Vagina (tissue), 2 donors: ENCODE measurements at regions not wholly inside any gene's neighbourhood (a gene's known extent, or its start where the extent isn't known, plus 50 kb on each side); places are given as distances from the start of the nearest gene placed in this dataset.

ENCODE experiments used
- DNase-seq, 2 donors: peaks; one replicate each; pipeline ENCODE4 v3.0.0-alpha.2; 2017; ENCODE audit errors: extremely low spot score in 2 of 2
- H3K27ac ChIP-seq: fragments of 200-600 bp; sonication (generic); one replicate; pipeline ENCODE4 v1.5.1; 2019
- H3K27me3 ChIP-seq: fragments of 200-600 bp; sonication (generic); one replicate; pipeline ENCODE4 v1.5.1; 2019
- H3K36me3 ChIP-seq, 2 donors: fragments of 200-600 bp; sonication (generic); one replicate each; pipeline ENCODE4 v1.5.1; 2017 to 2019
- H3K4me1 ChIP-seq: fragments of 200-600 bp; sonication (generic); one replicate; pipeline ENCODE4 v1.5.1; 2019
- H3K4me3 ChIP-seq, 2 donors: fragments of 200-600 bp; sonication (generic); 1 replicate in 1 of 2; 2 replicates in 1 of 2; pipeline ENCODE4 v1.5.1; 2016 to 2019
- H3K9me3 ChIP-seq: fragments of 200-600 bp; sonication (generic); one replicate; pipeline ENCODE4 v1.5.1; 2019
- CTCF ChIP-seq, 3 experiments: fragments of 450-650 bp in 2 of 3; fragments of 200-600 bp in 1 of 3; sonication (generic) in 1 of 3; IDR thresholded peaks; one replicate each; pipeline ENCODE4 v1.5.1; 2017 to 2019; ENCODE audit warnings: antibody characterized with exemption in 3 of 3, mild to moderate bottlenecking in 2 of 3, moderate library complexity in 2 of 3
- POLR2A ChIP-seq, 2 donors: fragments of 450-650 bp; IDR thresholded peaks; one replicate each; pipeline ENCODE4 v1.6.1; 2017; ENCODE audit warnings: antibody characterized with exemption in 2 of 2, mild to moderate bottlenecking in 2 of 2, moderate library complexity in 2 of 2
- POLR2AphosphoS5 ChIP-seq, 2 donors: sonication (generic); formaldehyde crosslinking; IDR thresholded peaks; one replicate each; pipeline ENCODE4 v1.9.0; 2017; ENCODE audit warnings: antibody characterized with exemption in 2 of 2, mild to moderate bottlenecking in 2 of 2, low read depth in 1 of 2; ENCODE audit not compliant: insufficient read depth in 1 of 2
- intact Hi-C: fragments of 100-400 bp; cut with DNase I; formaldehyde crosslinking; loops from one replicate; pipeline ENCODE4 v1.15.1; 2023

GRCh38 chr12:45629292-45629691, 100.2 kb upstream of the ARID2 start:
- no peak for TF ChIP-seq POLR2A (IDR thresholded peaks at IDR 0.05)
- no peak for TF ChIP-seq POLR2AphosphoS5 (IDR thresholded peaks at IDR 0.05; ENCODE audit: insufficient read depth in 1 of 2, low read depth in 1 of 2)
- no peak for TF ChIP-seq CTCF (IDR thresholded peaks at IDR 0.05)
- Histone ChIP-seq H3K9me3 (no peaks in the 10 kb centered on the region), H3K27ac (no peak overlapping the region), H3K4me1 (no peaks in the 10 kb centered on the region), H3K36me3 (no peaks in the 10 kb centered on the region), H3K4me3 (no peak overlapping the region), H3K27me3 (no peaks in the 10 kb centered on the region)
- intact Hi-C loops = no loop called here
- DNase-seq = no peak

GRCh38 chr12:45633733-45634132, 95.8 kb upstream of the ARID2 start:
- intact Hi-C loops = loop anchor here (2.0 kb wide), 1 partner anchor 33 kb away; no protein-coding TSS in a partner anchor
- TF ChIP-seq POLR2A (IDR thresholded peaks at IDR 0.05) (no peak), POLR2AphosphoS5 (IDR thresholded peaks at IDR 0.05; ENCODE audit: insufficient read depth in 1 of 2, low read depth in 1 of 2) (no peak), CTCF (IDR thresholded peaks at IDR 0.05) (no peak)

GRCh38 chr12:45634273-45634917, 95.1 kb upstream of the ARID2 start:
- no peak overlapping the region for H3K27ac ChIP-seq
- H3K36me3 ChIP-seq = no peaks in the 10 kb centered on the region
- no peaks in the 10 kb centered on the region for H3K4me1 ChIP-seq
- H3K27me3 ChIP-seq = no peaks in the 10 kb centered on the region
- DNase-seq = no peak
- TF ChIP-seq POLR2A (IDR thresholded peaks at IDR 0.05) (no peak), POLR2AphosphoS5 (IDR thresholded peaks at IDR 0.05; ENCODE audit: insufficient read depth in 1 of 2, low read depth in 1 of 2) (no peak), CTCF (IDR thresholded peaks at IDR 0.05) (no peak)
- no peak overlapping the region for H3K4me3 ChIP-seq
- H3K9me3 ChIP-seq = no peaks in the 10 kb centered on the region
- intact Hi-C loops = no loop called here

More at GRCh38 chr12:45633733-45634132, 95.8 kb upstream of the ARID2 start:
- Histone ChIP-seq H3K27ac (no peak overlapping the region), H3K4me3 (no peak overlapping the region), H3K4me1 (no peaks in the 10 kb centered on the region), H3K36me3 (no peaks in the 10 kb centered on the region), H3K9me3 (no peaks in the 10 kb centered on the region), H3K27me3 (no peaks in the 10 kb centered on the region)
- DNase-seq = no peak

GRCh38 chr12:45637242-45637641, 92.3 kb upstream of the ARID2 start:
- intact Hi-C loops = no loop called here

More at GRCh38 chr12:45637242-45637641, 92.3 kb upstream of the ARID2 start:
- Histone ChIP-seq H3K27ac (no peak overlapping the region), H3K9me3 (no peaks in the 10 kb centered on the region), H3K4me1 (no peaks in the 10 kb centered on the region), H3K27me3 (no peaks in the 10 kb centered on the region), H3K36me3 (no peaks in the 10 kb centered on the region), H3K4me3 (no peak overlapping the region)
- TF ChIP-seq POLR2A (IDR thresholded peaks at IDR 0.05) = no peak
- no peak for TF ChIP-seq CTCF (IDR thresholded peaks at IDR 0.05)
- no peak for TF ChIP-seq POLR2AphosphoS5 (IDR thresholded peaks at IDR 0.05; ENCODE audit: insufficient read depth in 1 of 2, low read depth in 1 of 2)
- DNase-seq = no peak
